GM12878 (cell line): ENCODE measurements at regions not wholly inside any gene's neighbourhood (a gene's known extent, or its start where the extent isn't known, plus 50 kb on each side); places are given as distances from the start of the nearest gene placed in this dataset.
"Not testable (repeated sequence)": the region's sequence is repeated elsewhere in the genome, so short reads cannot be mapped to it uniquely, and the experiment has no call there.

ENCODE experiments used
- ATAC-seq: fragments of 200-7000 bp; cut with Tn5 transposase; 3 replicates; pipeline ENCODE4 v1.9.1; 2020; ENCODE audit warnings: mild to moderate bottlenecking, moderate library complexity
- BruUV-seq: library from RNA; stranded (reverse); fragments of 400-500 nt; replicated peaks from 2 replicates; lab custom pipeline; 2021; lab: Mats Ljungman, UMichigan
- CTCF ChIA-PET: fragments of 300-600 bp; sonication (Branson Sonifier 250); formaldehyde crosslinking; extraction: SDS; loops from one replicate; lab custom pipeline; 2021; ENCODE audit warnings: inconsistent platforms; lab: Yijun Ruan, JAX
- POLR2A ChIA-PET: fragments of 350-600 bp; formaldehyde crosslinking; extraction: SDS; loops from one replicate; lab custom pipeline; 2021; ENCODE audit warnings: inconsistent platforms; lab: Charles Lee
- RAD21 ChIA-PET: fragments of 300-600 bp; sonication (Branson Sonifier 250); formaldehyde crosslinking; loops from one replicate; lab custom pipeline; 2023; ENCODE audit warnings: antibody characterized with exemption; ENCODE audit not compliant: unreplicated experiment; lab: Charles Lee
- SMC1A ChIA-PET: fragments of 300-600 bp; sonication (Branson Sonifier 250); formaldehyde crosslinking; loops from one replicate; lab custom pipeline; 2023; ENCODE audit not compliant: unreplicated experiment, uncharacterized antibody; lab: Charles Lee
- DNase-seq: peaks from one replicate; pipeline ENCODE4 v3.0.0-alpha.2; 2011; ENCODE audit warnings: low read depth, low spot score
- FAIRE-seq: peaks from 3 replicates; lab custom pipeline; 2011; peaks lifted over from hg19 to GRCh38; lab: Jason Lieb, UNC
- H2AFZ ChIP-seq: 2 replicates; pipeline ENCODE4 v1.6.0; 2011; ENCODE audit warnings: low read depth, low read length, control low read depth; ENCODE audit not compliant: control insufficient read depth
- H3K27ac ChIP-seq: 2 replicates; pipeline ENCODE4 v1.5.1; 2011; ENCODE audit warnings: control low read depth; ENCODE audit not compliant: control insufficient read depth, insufficient read depth
- H3K27me3 ChIP-seq, 2 experiments: replicated peaks in 1 of 2; 2 replicates each; pipeline versions ENCODE4 v1.6.0 to v1.6.1; 2011; ENCODE audit warnings: low read length in 1 of 2; ENCODE audit not compliant: control insufficient read depth in 2 of 2, insufficient read depth in 2 of 2
- H3K36me3 ChIP-seq, 2 experiments: 2 replicates each; pipeline ENCODE4 v1.5.1; 2011; ENCODE audit warnings: low read length in 1 of 2; ENCODE audit not compliant: control insufficient read depth in 2 of 2, insufficient read depth in 2 of 2
- H3K4me1 ChIP-seq: 2 replicates; pipeline ENCODE4 v1.6.1; 2011; ENCODE audit warnings: mild to moderate bottlenecking, low read length, moderate library complexity, mixed read lengths; ENCODE audit not compliant: control insufficient read depth, insufficient read depth
- H3K4me2 ChIP-seq: 2 replicates; pipeline ENCODE4 v1.6.0; 2011; ENCODE audit warnings: control low read depth; ENCODE audit not compliant: control insufficient read depth, insufficient read depth
- H3K4me3 ChIP-seq: fragments of 200-600 bp; sonication (generic); 2 replicates; pipeline ENCODE4 v1.5.1; 2016
- H3K79me2 ChIP-seq: 2 replicates; pipeline ENCODE4 v1.6.0; 2011; ENCODE audit warnings: low read length; ENCODE audit not compliant: control insufficient read depth, insufficient read depth
- H3K9ac ChIP-seq: 2 replicates; pipeline ENCODE4 v1.8.0; 2011; ENCODE audit warnings: low read length, control low read depth, mixed read lengths; ENCODE audit not compliant: control insufficient read depth, insufficient read depth
- H3K9me3 ChIP-seq: replicated peaks from 3 replicates; pipeline ENCODE4 v1.5.1; 2011; ENCODE audit warnings: mild to moderate bottlenecking, low read length; ENCODE audit not compliant: control insufficient read depth, insufficient read depth
- H4K20me1 ChIP-seq: 2 replicates; pipeline ENCODE4 v1.6.0; 2011; ENCODE audit not compliant: control insufficient read depth, insufficient read depth
- CBFB ChIP-seq: IDR thresholded peaks from 2 replicates; pipeline ENCODE4 v1.6.1; 2016; ENCODE audit warnings: antibody characterized with exemption, low read depth
- CTCF ChIP-seq, 3 experiments: IDR thresholded peaks in 2 of 3; conservative IDR thresholded peaks in 1 of 3; 2 replicates each; pipeline ENCODE4 v1.5.1; 2011; ENCODE audit warnings: low read depth in 3 of 3, low read length in 3 of 3, mild to moderate bottlenecking in 3 of 3, control low read depth in 2 of 3, moderate library complexity in 2 of 3, inconsistent platforms in 1 of 3, mixed read lengths in 1 of 3; ENCODE audit not compliant: control insufficient read depth in 2 of 3, insufficient read depth in 1 of 3; ENCODE audit errors: extremely low read depth in 1 of 3
- RUNX3 ChIP-seq: IDR thresholded peaks from 2 replicates; pipeline ENCODE4 v1.6.1; 2012; ENCODE audit warnings: low read length, inconsistent platforms
- SREBF2 ChIP-seq: IDR thresholded peaks from 2 replicates; pipeline ENCODE4 v1.6.1; 2012; ENCODE audit warnings: mild to moderate bottlenecking, low read length
- TARDBP ChIP-seq: IDR thresholded peaks from 2 replicates; pipeline ENCODE4 v1.6.1; 2016; ENCODE audit warnings: borderline replicate concordance
- whole genome bisulfite sequencing: methylation state at CpG from one replicate; pipeline ENCODE4 v1.1.6; 2016; ENCODE audit warnings: low lambda C conversion rate; ENCODE audit not compliant: insufficient replicate concordance, insufficient coverage; ENCODE audit errors: missing lambda C conversion rate; 5-methylcytosine and 5-hydroxymethylcytosine counted together
- in situ Hi-C: fragments of 300-500 bp; cut with MboI; formaldehyde crosslinking; loops from 9 replicates; pipeline ENCODE4 v1.14.3; 2018; ENCODE audit warnings: mixed read lengths
- intact Hi-C: fragments of 100-400 bp; cut with micrococcal nuclease; formaldehyde crosslinking; loops from one replicate; pipeline ENCODE4 v1.14.2; 2022; ENCODE audit not compliant: unreplicated experiment

- H3K27ac ChIP-seq, RAD21 ChIA-PET, H2AFZ ChIP-seq, DNase-seq, BruUV-seq, intact Hi-C loops, SMC1A ChIA-PET, CTCF ChIA-PET, H3K4me3 ChIP-seq, H3K79me2 ChIP-seq, H3K27me3 ChIP-seq, POLR2A ChIA-PET, FAIRE-seq, H3K9ac ChIP-seq, H4K20me1 ChIP-seq, H3K36me3 ChIP-seq, H3K4me1 ChIP-seq, H3K9me3 ChIP-seq, in situ Hi-C loops, H3K4me2 ChIP-seq: not testable (repeated sequence)
- peak in 1 of 3 experiments; percentile 10; a peak in 1 of 6 replicates for TF ChIP-seq CTCF (IDR thresholded peaks at IDR 0.05 in 2 of 3, conservative IDR thresholded peaks at IDR 0.05 in 1 of 3; ENCODE audit: control insufficient read depth in 2 of 3, extremely low read depth in 1 of 3, insufficient read depth in 1 of 3, low read depth in 3 of 3, low read length in 3 of 3)
- 0% methylated on average over 4 of the region's 17 CpGs for WGBS
- peak; percentile 82 for ATAC-seq
These were observed 130.3 kb downstream of the PPIAL4A start for GRCh38 chr1:121019715-121020349.

GRCh38 chr1:121020350-121021236 lies 131.0 kb downstream of the PPIAL4A start:
- H3K9ac ChIP-seq, RAD21 ChIA-PET, SMC1A ChIA-PET, H3K79me2 ChIP-seq, intact Hi-C loops, H3K4me1 ChIP-seq, H4K20me1 ChIP-seq, H3K27ac ChIP-seq, CTCF ChIA-PET, POLR2A ChIA-PET, BruUV-seq, H3K36me3 ChIP-seq, H2AFZ ChIP-seq, H3K27me3 ChIP-seq, H3K9me3 ChIP-seq, H3K4me3 ChIP-seq, in situ Hi-C loops, DNase-seq, FAIRE-seq, H3K4me2 ChIP-seq: not testable (repeated sequence)
- peak; percentile 23; the same call in 1 of the 3 replicates for ATAC-seq
- TF ChIP-seq RUNX3, result peak; percentile 83
- TF ChIP-seq CBFB, result peak; percentile 78
- TF ChIP-seq SREBF2, result peak; percentile 78
- TF ChIP-seq TARDBP, result peak; percentile 49; the same call in 1 of the 2 replicates
- 28% methylated on average over 28 of the region's 37 CpGs for WGBS

GRCh38 chr1:121021716-121022115 lies 132.1 kb downstream of the PPIAL4A start:
- in situ Hi-C loops, BruUV-seq, H3K4me3 ChIP-seq, H3K4me1 ChIP-seq, SMC1A ChIA-PET, H3K9ac ChIP-seq, CTCF ChIA-PET, POLR2A ChIA-PET, intact Hi-C loops, RAD21 ChIA-PET, H3K9me3 ChIP-seq, H3K27ac ChIP-seq, H2AFZ ChIP-seq, H3K36me3 ChIP-seq, DNase-seq, H4K20me1 ChIP-seq, FAIRE-seq, H3K79me2 ChIP-seq, H3K4me2 ChIP-seq, H3K27me3 ChIP-seq, ATAC-seq: not testable (repeated sequence)
- WGBS, result 95% methylated on average over 4 of the region's 6 CpGs
